Type B pancreatic cell (in vitro differentiated cells): ENCODE measurements at regions not wholly inside any gene's neighbourhood (a gene's known extent, or its start where the extent isn't known, plus 50 kb on each side); places are given as distances from the start of the nearest gene placed in this dataset.

Experiments
- DNase-seq: peaks from one replicate; pipeline ENCODE4 v3.0.0; 2021; ENCODE audit warnings: mixed read lengths; ENCODE audit not compliant: unreplicated experiment; ENCODE audit errors: extremely low spot score
- H3K27ac Mint-ChIP-seq: 2 replicates; pipeline ENCODE4 v1.8.0; 2021; ENCODE audit warnings: mild to moderate bottlenecking, mixed read lengths
- H3K27me3 Mint-ChIP-seq: 2 replicates; pipeline ENCODE4 v1.8.0; 2021; ENCODE audit warnings: mixed read lengths
- H3K36me3 Mint-ChIP-seq: 2 replicates; pipeline ENCODE4 v1.8.0; 2021; ENCODE audit warnings: mixed read lengths
- H3K4me1 Mint-ChIP-seq: one replicate; pipeline ENCODE4 v1.8.0; 2021; ENCODE audit warnings: mixed read lengths; ENCODE audit not compliant: unreplicated experiment
- H3K4me3 Mint-ChIP-seq: 2 replicates; pipeline ENCODE4 v1.8.0; 2021; ENCODE audit warnings: mild to moderate bottlenecking, mixed read lengths
- H3K9me3 Mint-ChIP-seq: 2 replicates; pipeline ENCODE4 v1.8.0; 2021; ENCODE audit warnings: mixed read lengths
- CTCF ChIP-seq: fragments of 200-600 bp; sonication (generic); conservative IDR thresholded peaks from 2 replicates; pipeline ENCODE4 v1.5.0; 2021; ENCODE audit warnings: antibody characterized with exemption, mild to moderate bottlenecking

GRCh38 chr21:28234326-28234725 lies 758.4 kb downstream of the LTN1 start:
- Mint-ChIP-seq H3K4me1 (peaks cover 6% of the 10 kb centered on the region), H3K27ac (no peak overlapping the region), H3K27me3 (peaks cover 3% of the 10 kb centered on the region), H3K36me3 (no peaks in the 10 kb centered on the region), H3K9me3 (no peaks in the 10 kb centered on the region), H3K4me3 (no peak overlapping the region)
- DNase-seq, result no peak
- no peak for TF ChIP-seq CTCF

GRCh38 chr21:28233536-28234220 lies 759.0 kb downstream of the LTN1 start:
- Mint-ChIP-seq H3K36me3 (no peaks in the 10 kb centered on the region), H3K27ac (no peak overlapping the region), H3K4me1 (peaks cover 1% of the 10 kb centered on the region), H3K4me3 (no peak overlapping the region), H3K9me3 (no peaks in the 10 kb centered on the region), H3K27me3 (peaks cover 3% of the 10 kb centered on the region)
- DNase-seq, result no peak
- no peak for TF ChIP-seq CTCF

- H3K9me3 Mint-ChIP-seq, result peaks cover 3% of the 10 kb centered on the region
- H3K27me3 Mint-ChIP-seq, result peaks cover 6% of the 10 kb centered on the region
- H3K36me3 Mint-ChIP-seq, result no peaks in the 10 kb centered on the region
- no peak overlapping the region for H3K4me3 Mint-ChIP-seq
- peaks cover 6% of the 10 kb centered on the region for H3K4me1 Mint-ChIP-seq
- no peak overlapping the region for H3K27ac Mint-ChIP-seq
- no peak for TF ChIP-seq CTCF
- no peak for DNase-seq
Measured at GRCh38 chr21:28230559-28230958, 762.1 kb downstream of the LTN1 start.

- H3K4me3 Mint-ChIP-seq, result no peak overlapping the region
- no peaks in the 10 kb centered on the region for H3K36me3 Mint-ChIP-seq
- DNase-seq, result no peak
- H3K4me1 Mint-ChIP-seq, result peaks cover 6% of the 10 kb centered on the region
- H3K27me3 Mint-ChIP-seq, result peaks cover 7% of the 10 kb centered on the region
- H3K9me3 Mint-ChIP-seq, result peaks cover 6% of the 10 kb centered on the region
- no peak overlapping the region for H3K27ac Mint-ChIP-seq
- no peak for TF ChIP-seq CTCF
Measured at GRCh38 chr21:28229814-28230213, 762.9 kb downstream of the LTN1 start.

GRCh38 chr21:28228636-28228995 lies 764.1 kb downstream of the LTN1 start:
- no peak for TF ChIP-seq CTCF
- H3K27me3 Mint-ChIP-seq, result peaks cover 10% of the 10 kb centered on the region
- H3K27ac Mint-ChIP-seq, result no peak overlapping the region
- H3K9me3 Mint-ChIP-seq, result peaks cover 14% of the 10 kb centered on the region
- H3K4me3 Mint-ChIP-seq, result no peak overlapping the region
- H3K4me1 Mint-ChIP-seq, result peaks cover 6% of the 10 kb centered on the region
- no peak for DNase-seq
- no peaks in the 10 kb centered on the region for H3K36me3 Mint-ChIP-seq
